NCI-H345 treated with DMSO at 0.1 percent for 48 hours (cell line): ENCODE measurements at regions not wholly inside any gene's neighbourhood (a gene's known extent, or its start where the extent isn't known, plus 50 kb on each side); places are given as distances from the start of the nearest gene placed in this dataset.
"Not testable (repeated sequence)": the region's sequence is repeated elsewhere in the genome, so short reads cannot be mapped to it uniquely, and the experiment has no call there.

ENCODE experiments used
- DNase-seq: peaks from one replicate; lab custom pipeline; 2025; ENCODE audit not compliant: unreplicated experiment; lab: John Stamatoyannopoulos, UW

DNA sequence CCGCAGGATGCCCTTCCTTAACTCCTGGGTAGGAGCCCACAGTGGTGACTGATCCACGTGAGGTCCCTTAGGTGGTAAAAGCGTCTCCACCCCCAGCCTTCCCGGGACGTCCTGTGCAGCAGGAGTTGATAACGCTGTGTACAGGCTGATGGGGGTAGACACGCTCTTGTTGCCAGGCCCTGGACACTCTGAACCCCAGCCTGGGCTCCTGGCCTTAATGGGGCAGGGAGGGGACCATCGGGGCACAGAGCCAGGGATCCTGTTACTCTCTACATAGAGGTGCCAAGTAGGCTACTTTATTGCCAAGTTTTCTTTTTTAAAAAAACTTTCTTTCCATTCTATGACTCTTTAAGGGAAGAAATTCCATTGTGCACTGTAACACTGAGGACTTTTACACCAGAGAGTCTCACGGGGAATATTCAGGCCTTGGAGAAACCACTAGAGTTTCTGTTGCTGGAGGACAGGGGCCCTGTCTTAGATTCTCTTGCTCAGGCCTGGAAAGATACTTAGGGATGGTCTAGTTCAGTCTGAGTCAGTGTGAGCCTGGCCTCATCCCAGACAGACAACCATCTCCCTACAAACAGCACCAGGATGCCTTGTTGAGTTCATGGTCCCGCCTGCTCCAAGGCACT lies 104.3 kb upstream of the RNU6-1 start:
- no peak for DNase-seq

DNA sequence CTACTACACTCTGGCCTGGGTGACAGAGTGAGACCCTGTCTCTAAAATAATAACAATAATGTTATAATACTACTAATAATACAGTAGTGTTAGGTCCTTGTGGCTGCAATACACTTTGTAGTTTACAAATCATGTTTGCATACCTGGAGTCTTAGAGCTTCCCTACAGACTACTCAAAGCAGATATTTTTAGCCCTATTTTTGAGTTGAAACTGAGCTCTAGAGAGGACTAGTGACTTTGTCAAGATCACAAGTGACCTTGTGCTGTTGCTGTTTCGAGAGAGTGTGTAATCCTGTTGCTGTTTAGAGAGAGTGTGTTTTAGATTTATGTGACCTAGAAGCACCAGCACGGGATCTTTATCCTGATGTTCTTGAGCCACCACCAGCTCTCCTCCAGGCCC lies 105.3 kb upstream of the RNU6-1 start:
- no peak for DNase-seq

DNA sequence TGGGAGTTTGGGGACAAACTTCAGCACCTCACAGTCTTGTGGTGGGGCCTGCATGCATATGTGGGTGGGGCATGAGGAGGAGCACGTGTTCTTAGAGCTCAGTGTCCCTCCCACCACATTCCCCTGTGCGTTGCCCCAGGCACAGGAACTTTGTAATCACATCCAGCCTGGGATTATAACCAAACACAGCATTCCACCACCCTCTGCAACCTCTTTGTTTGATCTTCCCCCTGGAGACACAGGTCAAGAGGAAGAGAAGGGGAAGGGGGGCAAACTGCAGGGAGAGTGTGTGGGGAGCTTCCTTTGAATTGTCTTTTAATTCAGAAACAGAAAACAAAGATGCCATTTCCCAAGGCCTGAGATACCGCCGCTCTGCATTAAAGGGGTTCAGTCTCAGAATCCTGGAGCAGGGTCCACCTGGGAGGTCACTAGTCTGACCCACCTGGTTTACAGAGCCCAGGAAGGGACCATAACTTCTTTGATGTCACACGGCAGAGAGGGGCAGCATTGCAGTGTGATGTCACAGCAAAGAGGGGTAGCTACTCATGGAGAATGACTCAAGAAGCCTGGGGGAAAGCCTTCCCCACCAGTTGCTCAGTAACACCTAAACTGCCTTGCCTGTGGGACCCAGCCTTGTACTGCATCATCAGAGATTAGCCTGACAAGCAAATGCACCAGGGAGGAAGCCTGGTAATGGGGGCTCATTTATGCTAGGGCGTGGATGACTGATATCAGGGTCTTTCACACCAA lies 106.3 kb upstream of the RNU6-1 start:
- no peak for DNase-seq

DNA sequence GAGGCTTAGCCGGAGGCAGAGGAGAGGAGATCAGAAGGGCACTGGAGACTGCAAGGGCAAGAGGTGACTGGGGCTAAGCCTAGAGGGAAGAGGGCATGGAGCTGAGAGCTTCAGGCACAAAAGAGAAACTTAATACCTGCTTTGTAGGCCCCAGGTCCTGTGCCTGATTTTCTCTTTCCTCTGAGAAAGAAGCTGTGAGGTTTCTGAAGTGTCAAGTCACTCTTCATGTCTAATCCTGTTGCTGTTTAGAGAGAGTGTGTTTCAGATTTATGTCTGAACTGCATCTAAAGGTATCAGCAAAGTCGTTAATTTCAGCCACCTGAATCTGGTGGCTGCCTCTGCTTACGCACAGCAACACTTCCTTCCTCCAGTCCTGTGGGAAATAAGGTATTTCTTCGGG lies 106.9 kb upstream of the RNU6-1 start:
- DNase-seq, result no peak

DNA sequence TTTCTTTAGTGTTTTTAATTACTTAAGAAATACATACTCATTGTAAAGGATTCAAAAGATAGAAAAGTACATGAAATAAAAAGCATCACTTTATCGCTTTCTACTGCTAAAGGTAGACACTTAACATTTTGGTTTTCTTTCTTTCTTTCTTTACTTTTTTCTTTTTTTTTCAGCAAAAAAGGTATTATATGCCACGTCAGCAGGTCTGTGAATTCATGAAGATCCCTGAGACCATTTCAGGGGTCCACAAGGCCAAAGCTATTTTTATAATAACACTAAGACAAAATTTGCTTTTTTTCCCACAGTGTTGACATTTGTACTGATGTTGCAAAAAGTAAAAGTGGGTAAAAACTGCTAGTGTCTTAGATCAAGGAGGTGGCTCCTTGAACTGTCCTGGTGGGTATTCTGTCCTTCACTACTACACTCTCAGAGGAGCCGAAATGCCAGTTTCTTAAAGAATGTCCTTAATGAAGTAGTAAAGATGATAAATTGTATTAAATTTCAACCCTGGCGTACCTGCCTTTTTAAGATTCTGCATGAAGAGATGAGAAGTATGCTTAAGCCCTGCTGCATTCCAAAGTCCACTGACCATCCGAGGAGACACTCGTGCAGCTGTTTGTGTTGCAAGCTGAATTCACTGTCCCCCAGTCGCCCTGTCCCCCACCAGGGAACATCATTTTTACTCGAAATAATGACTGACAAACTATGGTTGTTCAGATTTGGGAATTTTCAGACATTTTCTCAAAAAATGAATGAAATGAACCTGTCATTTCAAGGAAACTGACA lies 106.7 kb upstream of the PIAS1 start:
- no peak for DNase-seq

DNA sequence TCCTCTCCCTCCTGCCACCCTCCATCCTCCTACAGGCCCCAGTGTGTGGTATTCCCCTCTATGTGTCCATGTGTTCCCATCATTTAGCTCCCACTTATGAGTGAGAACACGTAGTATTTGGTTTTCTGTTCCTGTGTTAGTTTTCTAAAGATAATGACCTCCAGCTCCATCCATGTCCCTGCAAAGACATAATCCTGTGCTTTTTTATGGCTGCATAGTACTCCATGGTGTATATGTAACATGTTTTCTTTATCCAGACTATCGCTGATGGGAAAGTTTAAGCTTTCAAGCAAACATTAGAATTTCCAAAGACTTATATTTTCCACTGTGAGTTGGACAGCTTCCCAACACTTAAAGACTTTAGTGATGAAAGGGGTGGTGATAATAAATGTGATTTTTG lies 105.9 kb upstream of the PIAS1 start:
- no peak for DNase-seq

DNA sequence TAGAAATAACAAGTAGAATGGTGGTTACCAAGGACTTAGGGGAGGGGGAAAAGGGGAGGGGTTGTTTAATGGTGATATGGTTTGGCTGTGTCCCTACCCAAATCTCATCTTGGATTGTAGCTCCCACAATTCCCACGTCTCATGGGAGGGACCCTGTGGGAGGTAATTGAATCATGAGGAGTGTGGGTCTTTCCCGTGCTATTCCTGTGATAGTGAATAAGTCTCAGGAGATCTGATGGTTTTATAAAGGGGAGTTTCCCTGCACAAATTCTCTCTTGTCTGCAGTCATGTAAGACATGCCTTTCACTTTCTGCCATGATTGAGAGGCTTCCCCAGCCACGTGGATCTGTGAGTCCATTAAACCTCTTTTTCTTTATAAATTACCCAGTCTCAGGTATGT lies 102.9 kb upstream of the PIAS1 start:
- not testable (repeated sequence) for DNase-seq

DNA sequence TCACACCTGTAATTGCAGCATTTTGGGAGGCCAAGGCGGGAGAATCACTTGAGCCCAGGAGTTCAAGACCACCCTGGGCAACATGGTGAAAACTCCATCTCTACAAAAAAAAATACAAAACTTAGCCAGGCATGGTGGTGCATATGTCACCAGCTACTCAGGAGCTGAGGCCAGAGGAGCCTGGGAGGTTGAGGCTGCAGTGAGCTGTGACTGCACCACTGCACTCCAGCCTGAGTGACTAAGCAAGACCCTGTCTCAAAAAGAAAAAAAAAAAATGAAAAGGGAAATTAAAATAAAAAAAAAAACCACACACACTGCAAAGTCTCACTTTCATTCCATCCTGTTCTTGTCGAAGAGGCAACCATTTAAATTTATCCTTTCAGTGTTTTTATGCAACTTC lies 100.8 kb upstream of the PIAS1 start:
- no peak for DNase-seq

DNA sequence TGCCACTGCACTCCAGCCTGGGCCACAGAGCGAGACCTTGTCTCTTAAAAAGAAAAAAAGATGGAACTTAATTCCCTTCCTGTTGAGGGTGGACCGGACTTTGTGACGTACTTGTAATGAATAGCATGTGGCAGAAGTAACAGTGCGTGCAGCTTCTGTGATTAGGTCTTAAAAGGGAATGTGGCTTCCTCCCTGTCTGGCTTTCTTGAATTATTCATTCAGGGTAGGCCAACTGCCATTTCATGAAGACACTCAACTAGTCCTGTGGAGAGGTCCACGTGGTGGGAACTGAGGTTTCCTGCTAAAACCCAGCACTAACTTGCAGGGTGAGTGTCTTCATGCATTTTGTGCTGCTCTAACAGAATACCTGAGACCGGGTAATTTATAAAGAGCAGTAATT lies 98.9 kb upstream of the PIAS1 start:
- DNase-seq, result no peak

DNA sequence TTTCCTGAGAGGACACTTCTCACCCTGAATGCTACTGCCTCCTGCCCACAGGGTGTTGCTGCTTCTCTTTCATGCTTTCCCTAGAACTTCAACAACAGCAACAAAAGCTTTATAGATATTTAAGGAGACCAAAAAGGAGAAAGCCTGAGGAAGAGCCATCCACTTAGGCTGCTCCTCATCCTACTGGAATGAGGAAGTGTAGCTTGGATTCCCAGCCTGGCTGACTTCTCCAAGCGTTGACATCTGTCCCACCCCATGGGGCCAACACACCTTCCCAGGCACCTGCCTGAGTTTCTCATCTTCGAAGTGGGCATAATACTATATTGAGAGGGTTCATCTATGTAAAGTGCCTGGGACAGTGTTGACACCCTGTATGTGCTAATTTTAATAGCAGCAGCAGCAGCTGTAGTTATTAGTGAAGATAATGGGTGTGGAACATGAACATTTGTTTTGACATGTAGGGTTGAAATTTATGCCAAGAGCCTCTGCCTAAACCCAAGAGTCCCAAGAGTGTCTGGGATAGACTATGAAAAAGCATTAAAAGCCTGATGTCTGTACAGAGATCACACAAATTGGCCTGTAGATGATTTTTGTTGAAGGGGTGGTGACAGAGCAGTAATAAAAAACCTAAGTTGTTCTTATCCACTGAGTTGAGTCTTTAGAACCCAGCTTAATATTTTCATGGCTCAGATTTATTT lies 96.5 kb upstream of the PIAS1 start:
- DNase-seq, result no peak

DNA sequence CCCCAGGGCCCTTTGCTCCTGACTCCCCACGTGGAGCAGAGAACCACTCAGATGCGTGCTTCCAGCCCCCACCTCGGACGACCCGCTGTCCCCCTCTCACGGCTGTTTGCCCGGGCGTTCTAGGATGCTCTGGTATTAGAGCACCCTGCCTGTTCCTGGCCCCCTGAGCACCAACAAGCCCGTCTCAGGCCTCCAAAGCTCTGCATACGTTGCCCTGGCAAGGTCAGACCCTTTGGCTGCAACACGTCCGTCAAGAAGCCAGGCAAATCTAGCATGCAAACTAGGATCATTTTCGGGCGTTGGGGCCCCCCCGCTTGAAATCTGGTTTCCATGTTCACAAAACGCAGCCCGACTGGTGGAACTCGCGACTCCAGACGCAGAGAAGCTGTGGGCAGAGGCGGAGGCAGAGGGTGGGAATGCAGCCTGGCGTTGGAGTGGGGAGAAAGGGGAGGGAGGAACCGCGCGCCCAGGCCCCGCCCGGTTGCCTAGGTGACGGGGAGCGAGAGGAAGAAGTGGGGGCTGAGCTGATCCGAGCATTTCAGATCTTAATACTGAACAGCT lies 86.2 kb upstream of the PIAS1 start:
- no peak for DNase-seq

DNA sequence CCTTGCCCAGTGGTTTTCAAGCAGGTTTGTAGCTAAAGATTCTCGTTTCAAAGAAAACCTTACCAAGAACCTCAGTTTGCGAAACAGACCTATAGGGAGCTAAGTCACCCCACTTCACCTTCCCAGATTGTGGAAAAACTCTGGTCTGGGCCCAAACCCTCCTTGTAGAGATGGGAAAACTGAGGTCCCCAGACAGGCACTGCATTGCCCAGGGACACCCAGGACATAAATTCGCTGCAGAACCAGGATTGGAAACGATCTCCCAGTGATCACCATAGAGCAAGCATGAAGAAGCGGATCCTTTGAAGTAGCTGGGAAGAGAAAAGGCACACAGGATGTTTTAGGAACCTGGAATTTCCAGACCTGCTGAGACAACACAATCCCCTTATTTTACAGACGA lies 85.6 kb upstream of the PIAS1 start:
- DNase-seq, result no peak

DNA sequence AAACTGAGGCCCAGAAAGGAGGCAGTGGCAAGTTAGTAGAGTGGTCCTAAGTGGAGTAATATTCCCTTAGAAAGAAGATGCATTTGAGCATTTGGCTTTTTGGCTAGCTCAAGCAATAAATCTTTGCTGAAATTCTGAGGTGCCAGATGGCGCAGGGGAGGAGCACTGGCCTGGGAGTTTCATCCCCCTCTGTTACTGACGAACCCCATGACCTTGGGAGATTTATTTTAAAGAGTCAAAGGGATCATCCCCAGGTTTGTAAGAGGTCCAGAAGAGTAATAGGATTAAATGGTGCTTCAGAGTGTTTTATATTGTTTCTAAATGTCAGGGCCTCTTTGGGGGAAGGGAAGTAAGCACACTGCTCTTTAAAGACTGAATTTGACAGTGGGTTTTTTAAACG lies 85.1 kb upstream of the PIAS1 start:
- no peak for DNase-seq

DNA sequence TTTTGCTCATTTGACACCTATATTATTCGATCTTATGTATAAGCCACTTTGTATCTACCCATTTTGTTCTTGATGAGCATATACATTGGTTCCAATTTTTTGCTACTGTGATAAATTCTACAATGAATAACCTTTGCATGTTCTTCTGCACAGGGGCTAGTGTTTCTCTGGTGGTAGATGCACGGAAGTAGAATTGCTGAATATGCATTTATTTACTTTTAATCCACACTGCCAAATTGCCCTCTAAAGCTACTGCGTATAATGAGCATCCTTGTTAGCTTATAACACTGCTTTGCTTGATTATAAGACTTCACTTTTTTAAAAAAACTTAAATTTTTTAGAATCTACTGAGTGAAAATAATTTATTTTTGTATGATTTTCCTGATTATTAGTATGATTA lies 84.2 kb upstream of the PIAS1 start:
- no peak for DNase-seq

DNA sequence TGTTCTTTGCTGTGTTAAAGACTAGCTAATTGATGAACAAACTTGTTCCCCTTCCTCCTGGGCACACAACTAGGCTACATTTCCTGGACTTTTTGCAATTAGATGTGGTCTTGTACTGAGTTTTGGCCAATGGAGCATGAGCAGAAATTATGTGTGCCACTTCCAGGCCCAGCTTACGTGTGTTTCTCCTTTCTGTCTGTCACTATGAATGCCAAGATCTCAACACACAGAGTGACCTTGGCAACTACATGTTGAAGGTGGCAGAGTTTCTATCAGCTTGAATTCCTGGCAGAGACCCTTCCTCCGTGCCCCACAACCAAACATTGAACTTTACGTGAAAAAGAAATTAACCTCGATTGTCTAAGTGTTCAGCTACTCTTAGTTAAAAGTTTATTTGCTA lies 81.7 kb upstream of the PIAS1 start:
- DNase-seq, result no peak

DNA sequence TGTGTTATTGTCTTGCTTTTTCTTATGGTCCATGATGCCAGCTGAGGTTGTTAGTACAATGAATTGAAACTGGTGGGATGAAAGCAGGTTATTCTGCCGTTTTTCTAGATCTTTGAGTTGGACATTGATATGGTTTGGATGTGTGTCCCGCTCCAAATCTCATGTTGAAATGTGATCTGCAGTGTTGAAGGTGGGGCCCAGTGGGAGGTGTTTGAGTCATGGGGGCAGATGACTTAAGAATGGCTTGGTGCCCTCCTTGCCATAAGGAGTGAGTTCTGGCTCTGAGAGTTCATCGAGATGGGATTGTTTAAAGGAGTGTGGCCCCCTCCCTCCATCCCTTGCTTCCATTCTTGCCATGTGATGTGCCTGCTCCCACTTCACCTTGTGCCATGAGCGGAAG lies 80.3 kb upstream of the PIAS1 start:
- DNase-seq, result no peak

DNA sequence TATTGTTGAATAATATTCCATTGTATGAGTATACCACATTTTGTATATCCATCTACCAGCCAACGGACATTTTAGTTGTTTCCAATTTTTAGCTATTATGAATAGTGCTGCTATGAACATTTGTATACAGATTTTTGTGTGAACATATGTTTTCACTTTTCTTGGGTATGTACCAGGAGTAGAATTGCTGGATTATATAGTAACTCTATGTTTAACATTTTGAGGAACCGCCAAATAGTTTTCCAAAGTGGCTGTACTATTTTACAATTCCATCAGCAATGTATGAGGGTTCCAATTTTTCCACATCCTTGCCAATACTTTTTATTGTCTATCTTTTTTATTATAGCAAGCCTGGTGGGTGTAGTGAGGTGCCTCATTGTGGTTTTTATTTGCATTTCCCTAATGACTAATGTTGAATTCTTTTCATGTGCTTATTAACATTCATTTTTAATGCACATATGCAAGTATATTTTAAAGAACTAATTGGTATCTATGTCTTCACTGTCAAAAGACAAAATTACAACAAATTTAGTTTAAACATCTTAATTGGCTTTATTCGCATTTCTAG lies 77.5 kb upstream of the PIAS1 start:
- no peak for DNase-seq

DNA sequence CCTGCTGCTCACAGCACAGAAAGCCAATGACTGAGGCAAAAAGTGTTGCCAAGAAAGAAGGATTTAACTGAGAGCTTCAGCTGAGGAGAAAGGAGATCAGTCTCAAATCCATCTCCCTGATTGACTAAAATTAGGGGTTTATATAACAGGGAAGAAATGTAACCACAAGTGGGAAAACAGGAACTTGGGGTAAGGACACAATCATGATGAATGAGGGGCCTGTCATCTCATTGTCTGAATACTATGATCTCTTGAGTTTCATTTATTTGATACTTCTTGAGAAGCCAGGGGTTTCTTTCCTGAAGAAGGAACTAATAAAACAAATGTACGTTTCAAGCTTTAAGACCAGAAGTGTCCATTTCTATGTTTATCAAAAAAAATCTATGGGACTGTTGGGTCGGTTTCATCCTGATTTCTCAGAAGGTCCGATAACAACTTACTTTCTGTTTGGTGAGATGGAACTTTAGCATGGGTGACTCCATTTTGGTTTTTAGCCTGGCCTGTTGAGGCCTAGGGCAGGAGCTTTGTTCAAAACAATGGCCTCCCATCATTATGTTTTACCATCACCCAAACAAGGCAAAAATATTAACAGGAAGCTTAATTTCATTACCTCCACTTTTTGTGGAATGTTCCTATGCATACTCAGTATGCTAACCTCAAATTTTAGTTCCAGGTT lies 76.6 kb upstream of the PIAS1 start:
- no peak for DNase-seq

DNA sequence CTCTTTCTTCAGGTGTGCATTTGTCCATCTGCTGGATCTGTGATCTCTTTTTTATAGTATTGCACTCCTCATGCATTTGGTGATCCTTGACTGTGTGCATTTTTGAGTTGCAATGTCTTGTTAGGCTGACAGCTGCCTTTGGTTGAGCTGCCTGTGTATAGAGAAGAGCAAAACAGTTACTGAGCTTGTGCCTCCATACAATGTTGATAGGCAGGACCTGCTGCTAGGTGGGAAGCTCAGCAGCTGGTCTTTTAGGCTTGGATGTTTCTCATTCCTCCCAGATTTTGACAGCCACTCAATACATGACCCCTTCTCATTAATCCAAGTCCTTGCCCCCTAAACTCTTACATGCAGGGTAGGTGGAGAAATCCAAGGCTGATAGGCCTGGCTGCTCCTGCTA lies 74.8 kb upstream of the PIAS1 start:
- no peak for DNase-seq

DNA sequence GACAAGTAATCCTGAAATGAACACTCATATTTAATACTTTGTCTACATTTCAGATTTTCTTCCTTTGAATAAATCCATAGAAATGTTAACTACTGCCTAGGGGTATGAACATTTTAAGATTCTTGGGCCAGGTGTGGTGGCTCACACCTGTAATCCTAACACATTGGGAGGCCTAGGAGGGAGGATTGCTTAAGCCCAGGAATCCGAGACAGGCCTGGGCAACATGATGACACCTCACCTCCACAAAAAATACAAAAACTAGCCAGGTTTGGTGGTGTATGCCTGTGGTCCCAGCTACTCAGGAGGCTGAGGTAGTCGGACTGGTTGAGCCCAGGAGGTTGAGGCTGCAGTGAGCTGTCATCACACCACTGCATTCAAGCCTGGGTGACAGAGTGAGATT lies 73.9 kb upstream of the PIAS1 start:
- DNase-seq, result no peak
